Kidney epithelial cell (primary cell): ENCODE measurements at regions not wholly inside any gene's neighbourhood (a gene's known extent, or its start where the extent isn't known, plus 50 kb on each side); places are given as distances from the start of the nearest gene placed in this dataset.

Experiments used
- DNase-seq: peaks from one replicate; pipeline ENCODE4 v3.0.0-alpha.2; 2010; ENCODE audit warnings: low read depth
- H3K27me3 ChIP-seq: 2 replicates; pipeline ENCODE4 v1.6.0; 2011; ENCODE audit warnings: low read length; ENCODE audit not compliant: control insufficient read depth, insufficient read depth
- H3K36me3 ChIP-seq: 2 replicates; pipeline ENCODE4 v1.5.1; 2011; ENCODE audit warnings: low read length; ENCODE audit not compliant: control insufficient read depth, insufficient read depth
- H3K4me3 ChIP-seq: 2 replicates; pipeline ENCODE4 v1.5.1; 2011; ENCODE audit warnings: low read depth, mild to moderate bottlenecking, control low read depth, low read length
- CTCF ChIP-seq: IDR thresholded peaks from 2 replicates; pipeline ENCODE4 v1.5.1; 2011; ENCODE audit warnings: mild to moderate bottlenecking, moderate library complexity, low read length, control low read depth, inconsistent platforms; ENCODE audit not compliant: insufficient read depth, poor library complexity, severe bottlenecking

GRCh38 chr20:60627751-60628565, 624.1 kb upstream of the CDH4 start:
- no peak for TF ChIP-seq CTCF

GRCh38 chr20:60628749-60629148, 623.3 kb upstream of the CDH4 start:
- Histone ChIP-seq H3K4me3 (no peak overlapping the region), H3K36me3 (no peaks in the 10 kb centered on the region), H3K27me3 (no peaks in the 10 kb centered on the region)
- TF ChIP-seq CTCF, result no peak
- DNase-seq, result no peak

More at GRCh38 chr20:60627751-60628565, 624.1 kb upstream of the CDH4 start:
- Histone ChIP-seq H3K27me3 (no peaks in the 10 kb centered on the region), H3K36me3 (no peaks in the 10 kb centered on the region), H3K4me3 (no peak overlapping the region)
- DNase-seq, result no peak

- no peak overlapping the region for H3K4me3 ChIP-seq
- no peak for TF ChIP-seq CTCF
- DNase-seq, result no peak
- H3K36me3 ChIP-seq, result no peaks in the 10 kb centered on the region
- H3K27me3 ChIP-seq, result no peaks in the 10 kb centered on the region
These were observed 622.9 kb upstream of the CDH4 start for GRCh38 chr20:60629206-60629605.

- no peak overlapping the region for H3K4me3 ChIP-seq
- no peaks in the 10 kb centered on the region for H3K36me3 ChIP-seq
- TF ChIP-seq CTCF, result no peak
- no peaks in the 10 kb centered on the region for H3K27me3 ChIP-seq
- DNase-seq, result no peak
These were observed 621.5 kb upstream of the CDH4 start for GRCh38 chr20:60630609-60631008.

- no peak for DNase-seq
- no peak overlapping the region for H3K4me3 ChIP-seq
- TF ChIP-seq CTCF, result no peak
- H3K36me3 ChIP-seq, result no peaks in the 10 kb centered on the region
- H3K27me3 ChIP-seq, result no peaks in the 10 kb centered on the region
These were observed 620.3 kb upstream of the CDH4 start for GRCh38 chr20:60631585-60632287.
